Nephron (organoid): ENCODE measurements at regions not wholly inside any gene's neighbourhood (a gene's known extent, or its start where the extent isn't known, plus 50 kb on each side); places are given as distances from the start of the nearest gene placed in this dataset.

Experiments used
- H3K27ac Mint-ChIP-seq, 3 experiments: 2 replicates each; pipeline ENCODE4 v1.8.0; 2020; ENCODE audit warnings: mixed read lengths in 3 of 3, mild to moderate bottlenecking in 2 of 3, moderate library complexity in 1 of 3
- H3K27me3 Mint-ChIP-seq: 2 replicates; pipeline ENCODE4 v1.8.0; 2021; ENCODE audit warnings: low read depth, mild to moderate bottlenecking, moderate library complexity, mixed read lengths
- H3K36me3 Mint-ChIP-seq: 2 replicates; pipeline ENCODE4 v1.8.0; 2020; ENCODE audit warnings: low read depth, mixed read lengths
- H3K4me1 Mint-ChIP-seq: 2 replicates; pipeline ENCODE4 v1.8.0; 2020; ENCODE audit warnings: mixed read lengths
- H3K4me3 Mint-ChIP-seq, 3 experiments: 2 replicates each; pipeline ENCODE4 v1.8.0; 2020; ENCODE audit warnings: mild to moderate bottlenecking in 3 of 3, mixed read lengths in 3 of 3, moderate library complexity in 2 of 3
- H3K9me3 Mint-ChIP-seq: 2 replicates; pipeline ENCODE4 v1.8.0; 2020; ENCODE audit warnings: mixed read lengths
- TF ChIP-seq, protein P1 (sequence below), 3 experiments: fragments of 200-600 bp; sonication (generic); IDR thresholded peaks; one replicate each; pipeline ENCODE4 v1.5.0; 2021; ENCODE audit warnings: antibody characterized with exemption in 3 of 3; ENCODE audit not compliant: unreplicated experiment in 3 of 3

DNA sequence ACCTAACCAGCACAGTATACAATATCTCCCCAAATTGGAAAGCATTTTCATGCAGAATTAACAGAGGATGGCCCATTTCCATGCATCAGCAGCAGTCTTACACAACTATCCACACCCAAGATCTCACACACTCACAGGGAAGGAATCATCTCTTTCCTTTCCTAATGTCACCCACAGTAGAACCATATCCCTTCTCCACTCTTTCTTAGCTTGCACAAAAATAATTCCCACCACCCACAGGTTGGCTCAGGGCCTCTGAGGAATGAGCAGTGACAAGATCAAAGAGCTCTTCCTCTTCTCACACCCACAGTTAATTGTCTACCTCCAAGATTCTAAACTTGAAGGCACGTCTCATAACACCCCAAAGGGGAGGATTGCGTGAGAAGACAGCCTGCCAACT lies 217.7 kb upstream of the VEGFC start:
- no peaks in the 10 kb centered on the region for H3K4me1 Mint-ChIP-seq
- H3K4me3 Mint-ChIP-seq = no peak overlapping the region
- no peaks in the 10 kb centered on the region for H3K36me3 Mint-ChIP-seq
- H3K9me3 Mint-ChIP-seq = peaks cover 8% of the 10 kb centered on the region
- TF ChIP-seq, protein P1, sequence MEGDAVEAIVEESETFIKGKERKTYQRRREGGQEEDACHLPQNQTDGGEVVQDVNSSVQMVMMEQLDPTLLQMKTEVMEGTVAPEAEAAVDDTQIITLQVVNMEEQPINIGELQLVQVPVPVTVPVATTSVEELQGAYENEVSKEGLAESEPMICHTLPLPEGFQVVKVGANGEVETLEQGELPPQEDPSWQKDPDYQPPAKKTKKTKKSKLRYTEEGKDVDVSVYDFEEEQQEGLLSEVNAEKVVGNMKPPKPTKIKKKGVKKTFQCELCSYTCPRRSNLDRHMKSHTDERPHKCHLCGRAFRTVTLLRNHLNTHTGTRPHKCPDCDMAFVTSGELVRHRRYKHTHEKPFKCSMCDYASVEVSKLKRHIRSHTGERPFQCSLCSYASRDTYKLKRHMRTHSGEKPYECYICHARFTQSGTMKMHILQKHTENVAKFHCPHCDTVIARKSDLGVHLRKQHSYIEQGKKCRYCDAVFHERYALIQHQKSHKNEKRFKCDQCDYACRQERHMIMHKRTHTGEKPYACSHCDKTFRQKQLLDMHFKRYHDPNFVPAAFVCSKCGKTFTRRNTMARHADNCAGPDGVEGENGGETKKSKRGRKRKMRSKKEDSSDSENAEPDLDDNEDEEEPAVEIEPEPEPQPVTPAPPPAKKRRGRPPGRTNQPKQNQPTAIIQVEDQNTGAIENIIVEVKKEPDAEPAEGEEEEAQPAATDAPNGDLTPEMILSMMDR (IDR thresholded peaks at IDR 0.05; ENCODE audit: unreplicated experiment in 3 of 3) = no peak
- H3K27ac Mint-ChIP-seq = no peak overlapping the region
- no peaks in the 10 kb centered on the region for H3K27me3 Mint-ChIP-seq

DNA sequence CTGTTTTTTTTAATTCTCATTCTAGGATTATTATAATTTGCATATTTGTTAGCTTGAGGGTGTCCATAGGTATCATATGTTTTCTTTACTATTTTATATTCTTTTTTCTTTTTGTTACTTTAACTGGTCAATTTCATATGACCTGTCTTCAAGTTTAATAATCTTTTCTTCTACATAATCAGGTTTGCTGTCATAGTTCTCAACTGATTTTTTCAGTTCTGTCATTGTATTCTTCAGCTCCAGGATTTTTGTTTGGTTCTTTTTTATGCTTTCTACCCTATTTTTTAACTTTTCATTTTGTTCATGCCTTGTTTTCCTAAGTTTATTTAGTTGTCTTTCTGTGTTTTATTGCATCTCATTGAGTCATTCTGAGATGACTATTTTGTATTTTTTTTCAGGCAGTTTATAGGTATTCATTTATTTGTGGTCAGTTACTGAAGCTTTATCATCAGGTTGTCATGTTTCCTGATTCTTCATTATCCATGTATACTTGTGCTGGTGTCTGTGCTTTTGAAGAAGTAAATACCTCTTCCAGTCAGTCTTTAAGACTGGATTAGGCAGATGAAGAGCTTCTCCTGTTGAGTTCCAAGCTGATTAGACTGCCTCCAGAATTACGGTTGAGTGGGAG lies 220.3 kb upstream of the VEGFC start:
- TF ChIP-seq, protein P1 (IDR thresholded peaks at IDR 0.05; ENCODE audit: unreplicated experiment in 3 of 3) = no peak
- H3K4me3 Mint-ChIP-seq = no peak overlapping the region
- peaks cover 17% of the 10 kb centered on the region for H3K9me3 Mint-ChIP-seq
- no peaks in the 10 kb centered on the region for H3K4me1 Mint-ChIP-seq
- no peaks in the 10 kb centered on the region for H3K27me3 Mint-ChIP-seq
- no peak overlapping the region for H3K27ac Mint-ChIP-seq
- H3K36me3 Mint-ChIP-seq = no peaks in the 10 kb centered on the region

- TF ChIP-seq, protein P1 (IDR thresholded peaks at IDR 0.05; ENCODE audit: unreplicated experiment in 3 of 3) = no peak
- Mint-ChIP-seq H3K27ac (no peak overlapping the region), H3K27me3 (no peaks in the 10 kb centered on the region), H3K9me3 (peaks cover 42% of the 10 kb centered on the region), H3K4me1 (no peaks in the 10 kb centered on the region), H3K4me3 (no peak overlapping the region), H3K36me3 (no peaks in the 10 kb centered on the region)
Measured at GRCh38 chr4:177016541-177017141, 223.9 kb upstream of the VEGFC start.

DNA sequence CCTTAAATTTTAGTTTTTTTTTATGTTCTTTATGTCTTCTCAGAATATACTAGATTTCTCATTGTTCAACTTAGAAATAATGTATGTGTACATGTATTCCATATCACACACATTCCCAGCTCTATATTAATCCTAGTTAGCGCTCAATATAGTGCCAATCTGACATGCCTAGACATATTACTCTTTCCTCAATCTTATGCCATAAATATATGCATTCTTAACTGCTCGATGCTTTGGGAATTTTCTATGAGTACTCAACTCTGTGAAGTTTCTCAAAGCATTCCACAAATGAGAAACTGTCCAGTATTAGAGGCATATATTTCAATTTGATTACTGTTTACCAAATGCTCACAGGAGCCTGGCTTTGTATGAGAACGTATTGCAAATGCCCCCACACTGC lies 231.2 kb upstream of the VEGFC start:
- peaks cover 4% of the 10 kb centered on the region for H3K27me3 Mint-ChIP-seq
- H3K9me3 Mint-ChIP-seq = peaks cover 26% of the 10 kb centered on the region
- TF ChIP-seq, protein P1 (IDR thresholded peaks at IDR 0.05; ENCODE audit: unreplicated experiment in 3 of 3) = no peak
- H3K36me3 Mint-ChIP-seq = no peaks in the 10 kb centered on the region
- H3K4me3 Mint-ChIP-seq = no peak overlapping the region
- no peak overlapping the region for H3K27ac Mint-ChIP-seq
- H3K4me1 Mint-ChIP-seq = no peaks in the 10 kb centered on the region

DNA sequence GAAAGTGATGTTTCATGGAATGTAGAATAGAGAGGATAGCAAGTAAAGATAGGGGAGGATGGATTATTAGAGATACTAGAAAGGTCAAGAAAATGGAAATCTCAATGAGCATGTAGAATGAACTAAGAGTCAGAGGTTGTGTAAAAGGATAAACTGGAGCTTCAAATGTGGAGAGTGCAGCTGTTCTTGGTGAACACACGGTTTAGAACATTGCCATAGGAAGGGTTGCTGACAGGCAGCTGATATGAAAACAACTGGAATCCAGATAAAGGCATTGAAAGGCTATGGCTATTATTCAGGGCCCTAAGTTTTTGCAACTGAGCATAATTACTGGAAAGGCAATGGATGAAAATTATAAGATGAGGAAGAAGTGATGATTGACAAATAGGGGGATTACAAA lies 239.6 kb upstream of the VEGFC start:
- Mint-ChIP-seq H3K4me1 (no peaks in the 10 kb centered on the region), H3K4me3 (no peak overlapping the region), H3K27ac (no peak overlapping the region), H3K27me3 (no peaks in the 10 kb centered on the region), H3K36me3 (no peaks in the 10 kb centered on the region), H3K9me3 (no peaks in the 10 kb centered on the region)
- TF ChIP-seq, protein P1 (IDR thresholded peaks at IDR 0.05; ENCODE audit: unreplicated experiment in 3 of 3) = no peak

DNA sequence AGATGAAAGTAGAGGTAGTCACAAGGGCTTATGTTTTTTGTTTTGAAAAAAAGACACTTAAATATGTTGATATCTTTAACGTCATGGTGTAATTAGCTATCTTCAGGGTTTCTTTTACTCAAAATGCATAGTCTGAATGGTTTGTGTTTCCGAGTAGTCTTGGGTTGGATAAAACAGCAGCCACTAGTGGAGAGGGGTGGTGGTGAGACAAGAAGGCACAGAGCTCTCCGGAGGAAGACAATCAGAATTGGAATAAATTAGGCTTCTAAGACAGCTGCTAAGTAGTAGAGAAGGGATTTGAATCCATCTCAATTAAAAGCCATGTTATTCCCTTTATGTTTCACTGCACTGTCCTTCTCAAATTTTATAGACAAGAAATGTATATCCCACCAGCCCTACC lies 240.4 kb upstream of the VEGFC start:
- Mint-ChIP-seq H3K4me1 (no peaks in the 10 kb centered on the region), H3K36me3 (no peaks in the 10 kb centered on the region), H3K27ac (no peak overlapping the region), H3K27me3 (no peaks in the 10 kb centered on the region), H3K4me3 (no peak overlapping the region), H3K9me3 (no peaks in the 10 kb centered on the region)
- TF ChIP-seq, protein P1 (IDR thresholded peaks at IDR 0.05; ENCODE audit: unreplicated experiment in 3 of 3) = no peak
